ENCODE measurements at regions not wholly inside any gene's neighbourhood (a gene's known extent, or its start where the extent isn't known, plus 50 kb on each side); places are given as distances from the start of the nearest gene placed in this dataset.

- TF ChIP-seq ZBTB33 (IDR thresholded peaks at IDR 0.05) (no peak), RXRA (IDR thresholded peaks at IDR 0.05) (no peak), FOXA2 (IDR thresholded peaks at IDR 0.05) (no peak), SP1 (IDR thresholded peaks at IDR 0.05) (no peak), GABPA (IDR thresholded peaks at IDR 0.05 in 1 of 2, conservative IDR thresholded peaks at IDR 0.05 in 1 of 2) (no peak), HNF4A (conservative IDR thresholded peaks at IDR 0.05) (no peak)
These were observed 234.3 kb upstream of the POU2AF2 start (continued) for GRCh38 chr11:111011275-111011594.

GRCh38 chr11:111010391-111011274 lies 234.9 kb upstream of the POU2AF2 start:
- Histone ChIP-seq H3K4me1 (ENCODE audit: control insufficient read depth in 4 of 4, insufficient read depth in 4 of 4, low read length in 3 of 4) (no peaks in the 10 kb centered on the region), H3K27me3 (ENCODE audit: control insufficient read depth in 4 of 4, insufficient read depth in 4 of 4, low read length in 3 of 4) (no peaks in the 10 kb centered on the region), H3K36me3 (ENCODE audit: control insufficient read depth in 4 of 4, insufficient read depth in 3 of 4, low read depth in 1 of 4, low read length in 3 of 4) (no peaks in the 10 kb centered on the region), H3K9ac (ENCODE audit: low read depth in 1 of 2, low read length in 2 of 2) (no peak overlapping the region), H3K27ac (ENCODE audit: low read depth in 1 of 2, low read length in 2 of 2) (no peak overlapping the region), H3K9me3 (ENCODE audit: control insufficient read depth in 4 of 4, low read length in 3 of 4) (no peaks in the 10 kb centered on the region), H3K4me3 (ENCODE audit: low read depth in 1 of 3, low read length in 3 of 3) (no peak overlapping the region)
- WGBS = 78% methylated on average over 6 of the region's 6 CpGs
- DNase-seq (ENCODE audit: low spot score) = no peak
- TF ChIP-seq GABPA (IDR thresholded peaks at IDR 0.05 in 1 of 2, conservative IDR thresholded peaks at IDR 0.05 in 1 of 2) = no peak

GRCh38 chr11:111006227-111006626 lies 239.3 kb upstream of the POU2AF2 start:
- no peak overlapping the region for H3K27ac ChIP-seq (ENCODE audit: low read depth in 1 of 2, low read length in 2 of 2)
- H3K4me1 ChIP-seq (ENCODE audit: control insufficient read depth in 4 of 4, insufficient read depth in 4 of 4, low read length in 3 of 4) = no peaks in the 10 kb centered on the region
- H3K9me3 ChIP-seq (ENCODE audit: control insufficient read depth in 4 of 4, low read length in 3 of 4) = no peaks in the 10 kb centered on the region
- no peak for DNase-seq (ENCODE audit: low spot score)
- no peaks in the 10 kb centered on the region for H3K27me3 ChIP-seq (ENCODE audit: control insufficient read depth in 4 of 4, insufficient read depth in 4 of 4, low read length in 3 of 4)
- H3K9ac ChIP-seq (ENCODE audit: low read depth in 1 of 2, low read length in 2 of 2) = no peak overlapping the region
- H3K36me3 ChIP-seq (ENCODE audit: control insufficient read depth in 4 of 4, insufficient read depth in 3 of 4, low read depth in 1 of 4, low read length in 3 of 4) = no peaks in the 10 kb centered on the region
- no peak overlapping the region for H3K4me3 ChIP-seq (ENCODE audit: low read depth in 1 of 3, low read length in 3 of 3)
- no peak for TF ChIP-seq HNF4G (IDR thresholded peaks at IDR 0.05)
- TF ChIP-seq HNF4A (conservative IDR thresholded peaks at IDR 0.05) = no peak
- TF ChIP-seq SP1 (IDR thresholded peaks at IDR 0.05) = no peak
- no peak for TF ChIP-seq ZBTB33 (IDR thresholded peaks at IDR 0.05)
- TF ChIP-seq JUND (IDR thresholded peaks at IDR 0.05) = no peak
- TF ChIP-seq RXRA (IDR thresholded peaks at IDR 0.05) = no peak
- no peak for TF ChIP-seq NR2F2 (IDR thresholded peaks at IDR 0.05)
- no peak for TF ChIP-seq YY1 (IDR thresholded peaks at IDR 0.05)
- no peak for TF ChIP-seq GABPA (IDR thresholded peaks at IDR 0.05 in 1 of 2, conservative IDR thresholded peaks at IDR 0.05 in 1 of 2)
- TF ChIP-seq FOXA1 (IDR thresholded peaks at IDR 0.05) = no peak
- 73% methylated on average over 4 of the region's 4 CpGs for WGBS
